OCI-LY7 (cell line): ENCODE measurements at regions not wholly inside any gene's neighbourhood (a gene's known extent, or its start where the extent isn't known, plus 50 kb on each side); places are given as distances from the start of the nearest gene placed in this dataset.

Source experiments
- EZH2phosphoT487 ChIP-seq: fragments of 200-600 bp; sonication (generic); IDR thresholded peaks from 2 replicates; pipeline ENCODE4 v1.6.1; 2018; ENCODE audit warnings: low read depth, borderline replicate concordance, mild to moderate bottlenecking, mixed run types, antibody characterized with exemption, low read length, moderate library complexity, mixed read lengths
- TF ChIP-seq, protein P1 (sequence below): fragments of 200-600 bp; sonication (generic); conservative IDR thresholded peaks from 2 replicates; pipeline ENCODE4 v1.5.1; 2014; ENCODE audit warnings: mild to moderate bottlenecking, antibody characterized with exemption, low read length, moderate library complexity, mixed read lengths

- TF ChIP-seq, protein P1, sequence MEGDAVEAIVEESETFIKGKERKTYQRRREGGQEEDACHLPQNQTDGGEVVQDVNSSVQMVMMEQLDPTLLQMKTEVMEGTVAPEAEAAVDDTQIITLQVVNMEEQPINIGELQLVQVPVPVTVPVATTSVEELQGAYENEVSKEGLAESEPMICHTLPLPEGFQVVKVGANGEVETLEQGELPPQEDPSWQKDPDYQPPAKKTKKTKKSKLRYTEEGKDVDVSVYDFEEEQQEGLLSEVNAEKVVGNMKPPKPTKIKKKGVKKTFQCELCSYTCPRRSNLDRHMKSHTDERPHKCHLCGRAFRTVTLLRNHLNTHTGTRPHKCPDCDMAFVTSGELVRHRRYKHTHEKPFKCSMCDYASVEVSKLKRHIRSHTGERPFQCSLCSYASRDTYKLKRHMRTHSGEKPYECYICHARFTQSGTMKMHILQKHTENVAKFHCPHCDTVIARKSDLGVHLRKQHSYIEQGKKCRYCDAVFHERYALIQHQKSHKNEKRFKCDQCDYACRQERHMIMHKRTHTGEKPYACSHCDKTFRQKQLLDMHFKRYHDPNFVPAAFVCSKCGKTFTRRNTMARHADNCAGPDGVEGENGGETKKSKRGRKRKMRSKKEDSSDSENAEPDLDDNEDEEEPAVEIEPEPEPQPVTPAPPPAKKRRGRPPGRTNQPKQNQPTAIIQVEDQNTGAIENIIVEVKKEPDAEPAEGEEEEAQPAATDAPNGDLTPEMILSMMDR = no peak
- no peak for TF ChIP-seq EZH2phosphoT487
These were observed 217.3 kb downstream of the SNRPN start for GRCh38 chr15:25171856-25172687.
